Vagina (tissue), 2 donors: ENCODE measurements at regions not wholly inside any gene's neighbourhood (a gene's known extent, or its start where the extent isn't known, plus 50 kb on each side); places are given as distances from the start of the nearest gene placed in this dataset.

ENCODE experiments used
- POLR2A ChIP-seq, 2 donors: fragments of 450-650 bp; IDR thresholded peaks; one replicate each; pipeline ENCODE4 v1.6.1; 2017; ENCODE audit warnings: antibody characterized with exemption in 2 of 2, mild to moderate bottlenecking in 2 of 2, moderate library complexity in 2 of 2
- POLR2AphosphoS5 ChIP-seq, 2 donors: sonication (generic); formaldehyde crosslinking; IDR thresholded peaks; one replicate each; pipeline ENCODE4 v1.9.0; 2017; ENCODE audit warnings: antibody characterized with exemption in 2 of 2, mild to moderate bottlenecking in 2 of 2, low read depth in 1 of 2; ENCODE audit not compliant: insufficient read depth in 1 of 2

- TF ChIP-seq POLR2AphosphoS5 (IDR thresholded peaks at IDR 0.05; ENCODE audit: insufficient read depth in 1 of 2, low read depth in 1 of 2) (no peak), POLR2A (IDR thresholded peaks at IDR 0.05) (no peak)
These were observed 115.2 kb downstream of the EDEM1 start for GRCh38 chr3:5302661-5303060.
